H1 (cell line): ENCODE measurements at regions not wholly inside any gene's neighbourhood (a gene's known extent, or its start where the extent isn't known, plus 50 kb on each side); places are given as distances from the start of the nearest gene placed in this dataset.

Experiments
- ASH2L ChIP-seq: fragments of 200-600, 300-600 bp; sonication (generic); IDR thresholded peaks from one replicate; pipeline ENCODE4 v1.7.1; 2017; ENCODE audit warnings: low read length
- CBX8 ChIP-seq: fragments of 300-800, 300-1000 bp; sonication (generic); IDR thresholded peaks from 2 replicates; pipeline ENCODE4 v1.7.1; 2016; ENCODE audit warnings: low read depth, low read length, borderline replicate concordance
- CEBPB ChIP-seq: IDR thresholded peaks from 2 replicates; pipeline ENCODE4 v1.6.1; 2012; ENCODE audit warnings: low read depth, low read length
- JUN ChIP-seq: IDR thresholded peaks from 2 replicates; pipeline ENCODE4 v1.6.1; 2011; ENCODE audit warnings: low read depth, mild to moderate bottlenecking, improper control_type of control experiment, low read length
- NANOG ChIP-seq: IDR thresholded peaks from 2 replicates; pipeline ENCODE4 v1.6.1; 2011; ENCODE audit warnings: low read length, low read depth, mild to moderate bottlenecking, inconsistent platforms; ENCODE audit not compliant: insufficient read depth, poor library complexity, severe bottlenecking
- PHF8 ChIP-seq: fragments of 200-600 bp; sonication (generic); conservative IDR thresholded peaks from 2 replicates; pipeline ENCODE4 v1.7.1; 2012; ENCODE audit warnings: low read depth, mild to moderate bottlenecking, inconsistent platforms, low read length, moderate library complexity
- SIX5 ChIP-seq: IDR thresholded peaks from 2 replicates; pipeline ENCODE4 v1.6.1; 2011; ENCODE audit warnings: mild to moderate bottlenecking, low read depth, low read length
- TAF7 ChIP-seq: optimal IDR thresholded peaks from 2 replicates; pipeline ENCODE3; 2011; ENCODE audit warnings: low read depth, mild to moderate bottlenecking, inconsistent platforms, low read length, moderate library complexity, borderline replicate concordance
- TEAD4 ChIP-seq: IDR thresholded peaks from 2 replicates; pipeline ENCODE4 v1.6.1; 2012; ENCODE audit warnings: low read depth, low read length, inconsistent platforms, mixed read lengths
- YY1 ChIP-seq: IDR thresholded peaks from 2 replicates; pipeline ENCODE4 v1.6.1; 2011; ENCODE audit warnings: low read depth, mild to moderate bottlenecking, low read length
- TF ChIP-seq, protein P1 (sequence below): fragments of 300-600 bp; sonication (generic); IDR thresholded peaks from 2 replicates; pipeline ENCODE4 v1.7.1; 2012; ENCODE audit warnings: low read length, moderate library complexity, mild to moderate bottlenecking, inconsistent platforms; ENCODE audit not compliant: insufficient replicate concordance
- TF ChIP-seq, protein P2 (sequence below): IDR thresholded peaks from 2 replicates; pipeline ENCODE4 v1.6.1; 2012; ENCODE audit warnings: inconsistent platforms

DNA sequence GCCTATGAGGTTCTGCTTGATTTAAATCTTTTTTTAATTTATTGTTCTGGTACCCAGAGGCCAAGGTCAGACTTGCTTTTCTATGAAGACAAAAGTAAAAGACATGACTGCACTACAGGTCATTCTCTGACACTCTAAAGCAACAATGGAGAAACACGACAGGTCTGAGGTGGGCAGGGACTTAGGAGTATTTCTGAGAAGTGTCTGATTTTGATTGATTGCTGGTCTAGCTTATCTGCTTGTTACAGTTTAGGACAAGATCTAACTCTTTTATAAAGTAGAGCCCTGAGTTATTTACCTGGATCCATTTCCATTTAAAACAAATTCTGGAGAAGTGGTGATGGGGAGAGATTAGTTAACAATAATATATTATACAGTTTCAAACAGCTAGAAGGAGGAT is 115.2 kb upstream of the STT3B start (continued):
- TF ChIP-seq, protein P1, sequence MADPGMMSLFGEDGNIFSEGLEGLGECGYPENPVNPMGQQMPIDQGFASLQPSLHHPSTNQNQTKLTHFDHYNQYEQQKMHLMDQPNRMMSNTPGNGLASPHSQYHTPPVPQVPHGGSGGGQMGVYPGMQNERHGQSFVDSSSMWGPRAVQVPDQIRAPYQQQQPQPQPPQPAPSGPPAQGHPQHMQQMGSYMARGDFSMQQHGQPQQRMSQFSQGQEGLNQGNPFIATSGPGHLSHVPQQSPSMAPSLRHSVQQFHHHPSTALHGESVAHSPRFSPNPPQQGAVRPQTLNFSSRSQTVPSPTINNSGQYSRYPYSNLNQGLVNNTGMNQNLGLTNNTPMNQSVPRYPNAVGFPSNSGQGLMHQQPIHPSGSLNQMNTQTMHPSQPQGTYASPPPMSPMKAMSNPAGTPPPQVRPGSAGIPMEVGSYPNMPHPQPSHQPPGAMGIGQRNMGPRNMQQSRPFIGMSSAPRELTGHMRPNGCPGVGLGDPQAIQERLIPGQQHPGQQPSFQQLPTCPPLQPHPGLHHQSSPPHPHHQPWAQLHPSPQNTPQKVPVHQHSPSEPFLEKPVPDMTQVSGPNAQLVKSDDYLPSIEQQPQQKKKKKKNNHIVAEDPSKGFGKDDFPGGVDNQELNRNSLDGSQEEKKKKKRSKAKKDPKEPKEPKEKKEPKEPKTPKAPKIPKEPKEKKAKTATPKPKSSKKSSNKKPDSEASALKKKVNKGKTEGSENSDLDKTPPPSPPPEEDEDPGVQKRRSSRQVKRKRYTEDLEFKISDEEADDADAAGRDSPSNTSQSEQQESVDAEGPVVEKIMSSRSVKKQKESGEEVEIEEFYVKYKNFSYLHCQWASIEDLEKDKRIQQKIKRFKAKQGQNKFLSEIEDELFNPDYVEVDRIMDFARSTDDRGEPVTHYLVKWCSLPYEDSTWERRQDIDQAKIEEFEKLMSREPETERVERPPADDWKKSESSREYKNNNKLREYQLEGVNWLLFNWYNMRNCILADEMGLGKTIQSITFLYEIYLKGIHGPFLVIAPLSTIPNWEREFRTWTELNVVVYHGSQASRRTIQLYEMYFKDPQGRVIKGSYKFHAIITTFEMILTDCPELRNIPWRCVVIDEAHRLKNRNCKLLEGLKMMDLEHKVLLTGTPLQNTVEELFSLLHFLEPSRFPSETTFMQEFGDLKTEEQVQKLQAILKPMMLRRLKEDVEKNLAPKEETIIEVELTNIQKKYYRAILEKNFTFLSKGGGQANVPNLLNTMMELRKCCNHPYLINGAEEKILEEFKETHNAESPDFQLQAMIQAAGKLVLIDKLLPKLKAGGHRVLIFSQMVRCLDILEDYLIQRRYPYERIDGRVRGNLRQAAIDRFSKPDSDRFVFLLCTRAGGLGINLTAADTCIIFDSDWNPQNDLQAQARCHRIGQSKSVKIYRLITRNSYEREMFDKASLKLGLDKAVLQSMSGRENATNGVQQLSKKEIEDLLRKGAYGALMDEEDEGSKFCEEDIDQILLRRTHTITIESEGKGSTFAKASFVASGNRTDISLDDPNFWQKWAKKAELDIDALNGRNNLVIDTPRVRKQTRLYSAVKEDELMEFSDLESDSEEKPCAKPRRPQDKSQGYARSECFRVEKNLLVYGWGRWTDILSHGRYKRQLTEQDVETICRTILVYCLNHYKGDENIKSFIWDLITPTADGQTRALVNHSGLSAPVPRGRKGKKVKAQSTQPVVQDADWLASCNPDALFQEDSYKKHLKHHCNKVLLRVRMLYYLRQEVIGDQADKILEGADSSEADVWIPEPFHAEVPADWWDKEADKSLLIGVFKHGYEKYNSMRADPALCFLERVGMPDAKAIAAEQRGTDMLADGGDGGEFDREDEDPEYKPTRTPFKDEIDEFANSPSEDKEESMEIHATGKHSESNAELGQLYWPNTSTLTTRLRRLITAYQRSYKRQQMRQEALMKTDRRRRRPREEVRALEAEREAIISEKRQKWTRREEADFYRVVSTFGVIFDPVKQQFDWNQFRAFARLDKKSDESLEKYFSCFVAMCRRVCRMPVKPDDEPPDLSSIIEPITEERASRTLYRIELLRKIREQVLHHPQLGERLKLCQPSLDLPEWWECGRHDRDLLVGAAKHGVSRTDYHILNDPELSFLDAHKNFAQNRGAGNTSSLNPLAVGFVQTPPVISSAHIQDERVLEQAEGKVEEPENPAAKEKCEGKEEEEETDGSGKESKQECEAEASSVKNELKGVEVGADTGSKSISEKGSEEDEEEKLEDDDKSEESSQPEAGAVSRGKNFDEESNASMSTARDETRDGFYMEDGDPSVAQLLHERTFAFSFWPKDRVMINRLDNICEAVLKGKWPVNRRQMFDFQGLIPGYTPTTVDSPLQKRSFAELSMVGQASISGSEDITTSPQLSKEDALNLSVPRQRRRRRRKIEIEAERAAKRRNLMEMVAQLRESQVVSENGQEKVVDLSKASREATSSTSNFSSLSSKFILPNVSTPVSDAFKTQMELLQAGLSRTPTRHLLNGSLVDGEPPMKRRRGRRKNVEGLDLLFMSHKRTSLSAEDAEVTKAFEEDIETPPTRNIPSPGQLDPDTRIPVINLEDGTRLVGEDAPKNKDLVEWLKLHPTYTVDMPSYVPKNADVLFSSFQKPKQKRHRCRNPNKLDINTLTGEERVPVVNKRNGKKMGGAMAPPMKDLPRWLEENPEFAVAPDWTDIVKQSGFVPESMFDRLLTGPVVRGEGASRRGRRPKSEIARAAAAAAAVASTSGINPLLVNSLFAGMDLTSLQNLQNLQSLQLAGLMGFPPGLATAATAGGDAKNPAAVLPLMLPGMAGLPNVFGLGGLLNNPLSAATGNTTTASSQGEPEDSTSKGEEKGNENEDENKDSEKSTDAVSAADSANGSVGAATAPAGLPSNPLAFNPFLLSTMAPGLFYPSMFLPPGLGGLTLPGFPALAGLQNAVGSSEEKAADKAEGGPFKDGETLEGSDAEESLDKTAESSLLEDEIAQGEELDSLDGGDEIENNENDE = no peak
- no peak for TF ChIP-seq NANOG
- TF ChIP-seq TAF7 = no peak
- TF ChIP-seq SIX5 = no peak
- no peak for TF ChIP-seq TEAD4
- TF ChIP-seq CEBPB = no peak
- TF ChIP-seq, protein P2, sequence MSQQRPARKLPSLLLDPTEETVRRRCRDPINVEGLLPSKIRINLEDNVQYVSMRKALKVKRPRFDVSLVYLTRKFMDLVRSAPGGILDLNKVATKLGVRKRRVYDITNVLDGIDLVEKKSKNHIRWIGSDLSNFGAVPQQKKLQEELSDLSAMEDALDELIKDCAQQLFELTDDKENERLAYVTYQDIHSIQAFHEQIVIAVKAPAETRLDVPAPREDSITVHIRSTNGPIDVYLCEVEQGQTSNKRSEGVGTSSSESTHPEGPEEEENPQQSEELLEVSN = no peak
- TF ChIP-seq PHF8 = no peak
- no peak for TF ChIP-seq ASH2L
- TF ChIP-seq YY1 = no peak
- TF ChIP-seq JUN = no peak
- TF ChIP-seq CBX8 = no peak
